PC-3 (cell line): ENCODE measurements at regions not wholly inside any gene's neighbourhood (a gene's known extent, or its start where the extent isn't known, plus 50 kb on each side); places are given as distances from the start of the nearest gene placed in this dataset.

ENCODE experiments used
- EZH2 ChIP-seq: fragments of 300-600 bp; sonication (generic); IDR thresholded peaks from one replicate; pipeline ENCODE4 v1.6.1; 2017; ENCODE audit warnings: antibody characterized with exemption, mild to moderate bottlenecking, low read length; ENCODE audit not compliant: unreplicated experiment
- EZH2phosphoT487 ChIP-seq: fragments of 300-600 bp; sonication (generic); IDR thresholded peaks from 2 replicates; pipeline ENCODE4 v1.6.1; 2018; ENCODE audit warnings: mild to moderate bottlenecking, antibody characterized with exemption, low read length, borderline replicate concordance
- TF ChIP-seq, protein P1 (sequence below): fragments of 300-600 bp; sonication (generic); conservative IDR thresholded peaks from 2 replicates; pipeline ENCODE4 v1.5.1; 2017; ENCODE audit warnings: antibody characterized with exemption, low read depth, mild to moderate bottlenecking, low read length

DNA sequence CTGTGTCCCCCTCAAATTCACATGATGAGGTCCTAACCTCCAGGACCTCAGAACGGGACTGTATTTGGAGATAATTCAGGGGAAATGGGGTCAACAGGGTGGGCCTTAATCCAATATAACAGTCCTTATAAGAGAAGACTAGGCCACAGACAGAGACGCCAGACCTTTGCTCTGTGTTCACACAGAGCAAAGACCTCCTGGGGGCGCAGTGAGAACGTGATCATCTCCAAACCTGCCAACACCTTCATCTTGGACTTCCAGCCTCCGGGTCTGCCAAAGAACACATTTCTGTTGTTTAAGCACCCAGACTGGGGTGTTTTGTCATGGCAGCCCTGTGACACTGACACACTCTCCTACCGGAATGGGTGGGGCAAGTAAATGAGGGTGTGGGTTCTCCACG, 250.2 kb downstream of the MN1 start:
- TF ChIP-seq, protein P1, sequence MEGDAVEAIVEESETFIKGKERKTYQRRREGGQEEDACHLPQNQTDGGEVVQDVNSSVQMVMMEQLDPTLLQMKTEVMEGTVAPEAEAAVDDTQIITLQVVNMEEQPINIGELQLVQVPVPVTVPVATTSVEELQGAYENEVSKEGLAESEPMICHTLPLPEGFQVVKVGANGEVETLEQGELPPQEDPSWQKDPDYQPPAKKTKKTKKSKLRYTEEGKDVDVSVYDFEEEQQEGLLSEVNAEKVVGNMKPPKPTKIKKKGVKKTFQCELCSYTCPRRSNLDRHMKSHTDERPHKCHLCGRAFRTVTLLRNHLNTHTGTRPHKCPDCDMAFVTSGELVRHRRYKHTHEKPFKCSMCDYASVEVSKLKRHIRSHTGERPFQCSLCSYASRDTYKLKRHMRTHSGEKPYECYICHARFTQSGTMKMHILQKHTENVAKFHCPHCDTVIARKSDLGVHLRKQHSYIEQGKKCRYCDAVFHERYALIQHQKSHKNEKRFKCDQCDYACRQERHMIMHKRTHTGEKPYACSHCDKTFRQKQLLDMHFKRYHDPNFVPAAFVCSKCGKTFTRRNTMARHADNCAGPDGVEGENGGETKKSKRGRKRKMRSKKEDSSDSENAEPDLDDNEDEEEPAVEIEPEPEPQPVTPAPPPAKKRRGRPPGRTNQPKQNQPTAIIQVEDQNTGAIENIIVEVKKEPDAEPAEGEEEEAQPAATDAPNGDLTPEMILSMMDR: no peak
- no peak for TF ChIP-seq EZH2
- no peak for TF ChIP-seq EZH2phosphoT487
